Mucosa of descending colon (tissue), 3 donors: ENCODE measurements at regions not wholly inside any gene's neighbourhood (a gene's known extent, or its start where the extent isn't known, plus 50 kb on each side); places are given as distances from the start of the nearest gene placed in this dataset.

Experiments used
- ATAC-seq: fragments of 200-7000 bp; cut with Tn5 transposase; one replicate; pipeline ENCODE4 v1.9.1; 2020; ENCODE audit warnings: mild to moderate bottlenecking, moderate library complexity
- DNase-seq, 3 donors: peaks; one replicate each; pipeline ENCODE4 v3.0.0-alpha.2; 2020
- H3K36me3 ChIP-seq: fragments of 200-600 bp; one replicate; pipeline ENCODE4 v1.8.0; 2021; ENCODE audit warnings: low read depth, mild to moderate bottlenecking
- H3K4me1 ChIP-seq: fragments of 200-600 bp; one replicate; pipeline ENCODE4 v1.8.0; 2021; ENCODE audit warnings: low read depth, mild to moderate bottlenecking
- H3K4me3 ChIP-seq: fragments of 200-600 bp; one replicate; pipeline ENCODE4 v1.8.0; 2021; ENCODE audit warnings: mild to moderate bottlenecking
- H3K9me3 ChIP-seq: fragments of 200-600 bp; one replicate; pipeline ENCODE4 v1.8.0; 2021; ENCODE audit warnings: mild to moderate bottlenecking
- intact Hi-C, 2 donors: fragments of 100-400 bp; cut with DNase I in 1 of 2; cut with micrococcal nuclease in 1 of 2; formaldehyde crosslinking; loops; one replicate each; pipeline versions ENCODE4 v1.11.0 to v1.11.1; 2022; cut with DNase I, micrococcal nuclease
- TF ChIP-seq, protein P1 (sequence below): fragments of 200-600 bp; IDR thresholded peaks from one replicate; pipeline ENCODE4 v1.8.0; 2022; ENCODE audit warnings: antibody characterized with exemption, mild to moderate bottlenecking
- donor health status: DM: no; HTN: no; CAD: no; lungs with moderate emphysema.
- donor health status: DM: no; HTN: no; CAD: no.
- donor health status: DM: no; HTN: yes; CAD: no.

DNA sequence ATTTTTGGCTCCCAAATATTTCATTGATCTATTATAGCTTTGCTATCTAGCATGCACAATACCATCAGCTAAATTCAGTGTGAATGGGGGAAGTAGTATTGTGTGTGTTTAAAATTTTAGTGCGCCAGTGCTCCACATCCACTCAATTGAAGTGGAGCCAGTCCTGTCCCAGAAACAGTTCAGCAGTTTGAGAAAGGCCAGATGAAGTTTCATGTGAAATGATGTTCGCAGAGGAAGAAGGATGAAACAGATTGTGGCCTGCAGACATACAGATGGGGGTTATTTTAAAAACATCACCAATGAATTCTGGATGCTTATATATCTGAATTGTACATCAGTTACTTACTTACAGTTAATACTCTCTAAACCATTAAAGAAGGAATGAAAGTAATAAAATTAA lies 129.4 kb downstream of the SPRY2 start:
- intact Hi-C loops: no loop called here
- H3K36me3 ChIP-seq: no peaks in the 10 kb centered on the region
- DNase-seq (no peak), ATAC-seq (no peak)
- no peaks in the 10 kb centered on the region for H3K9me3 ChIP-seq
- TF ChIP-seq, protein P1, sequence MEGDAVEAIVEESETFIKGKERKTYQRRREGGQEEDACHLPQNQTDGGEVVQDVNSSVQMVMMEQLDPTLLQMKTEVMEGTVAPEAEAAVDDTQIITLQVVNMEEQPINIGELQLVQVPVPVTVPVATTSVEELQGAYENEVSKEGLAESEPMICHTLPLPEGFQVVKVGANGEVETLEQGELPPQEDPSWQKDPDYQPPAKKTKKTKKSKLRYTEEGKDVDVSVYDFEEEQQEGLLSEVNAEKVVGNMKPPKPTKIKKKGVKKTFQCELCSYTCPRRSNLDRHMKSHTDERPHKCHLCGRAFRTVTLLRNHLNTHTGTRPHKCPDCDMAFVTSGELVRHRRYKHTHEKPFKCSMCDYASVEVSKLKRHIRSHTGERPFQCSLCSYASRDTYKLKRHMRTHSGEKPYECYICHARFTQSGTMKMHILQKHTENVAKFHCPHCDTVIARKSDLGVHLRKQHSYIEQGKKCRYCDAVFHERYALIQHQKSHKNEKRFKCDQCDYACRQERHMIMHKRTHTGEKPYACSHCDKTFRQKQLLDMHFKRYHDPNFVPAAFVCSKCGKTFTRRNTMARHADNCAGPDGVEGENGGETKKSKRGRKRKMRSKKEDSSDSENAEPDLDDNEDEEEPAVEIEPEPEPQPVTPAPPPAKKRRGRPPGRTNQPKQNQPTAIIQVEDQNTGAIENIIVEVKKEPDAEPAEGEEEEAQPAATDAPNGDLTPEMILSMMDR: no peak
- no peaks in the 10 kb centered on the region for H3K4me1 ChIP-seq
- no peak overlapping the region for H3K4me3 ChIP-seq

DNA sequence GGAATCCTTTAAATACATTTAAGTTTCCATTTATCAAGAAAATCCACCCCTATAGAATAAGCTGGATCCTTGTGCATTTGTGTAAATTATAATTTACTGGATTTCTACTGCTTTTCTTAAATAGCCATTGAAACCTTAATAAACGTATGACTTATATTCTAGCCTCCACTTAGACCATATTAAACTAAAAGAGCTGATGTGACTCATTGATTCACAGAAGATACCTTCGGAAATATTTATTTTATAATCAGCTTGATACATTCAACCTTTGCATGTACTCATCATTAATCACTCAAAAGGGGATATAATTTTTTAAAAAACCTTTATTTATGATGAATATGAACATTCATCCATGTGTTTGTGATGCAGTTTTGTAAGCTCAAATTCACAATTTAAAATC lies 136.3 kb downstream of the SPRY2 start:
- TF ChIP-seq, protein P1: no peak
- Histone ChIP-seq H3K4me1 (no peaks in the 10 kb centered on the region), H3K9me3 (no peaks in the 10 kb centered on the region), H3K4me3 (no peak overlapping the region), H3K36me3 (no peaks in the 10 kb centered on the region)
- intact Hi-C loops: no loop called here
- DNase-seq: no peak
- ATAC-seq: no peak

DNA sequence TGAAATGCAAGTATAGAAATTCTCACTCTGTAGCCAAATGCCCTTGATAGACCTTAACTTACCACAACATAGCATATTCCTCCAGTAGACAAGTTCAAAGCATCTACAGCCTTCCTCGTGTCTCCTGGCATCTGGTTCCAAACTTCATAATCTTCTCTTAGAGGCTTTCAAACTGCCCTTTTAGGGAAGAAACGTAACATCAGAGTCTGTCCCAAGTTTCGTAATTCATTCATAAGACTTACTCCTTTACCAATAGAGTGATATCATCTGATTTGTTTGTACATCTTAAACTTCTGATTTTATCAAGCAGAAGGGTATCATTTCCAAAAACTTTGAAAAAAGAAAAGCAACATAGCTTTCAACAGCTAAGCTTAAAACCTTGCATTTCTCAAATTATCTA lies 137.4 kb downstream of the SPRY2 start:
- intact Hi-C loops: no loop called here
- TF ChIP-seq, protein P1: no peak
- H3K4me1 ChIP-seq: no peaks in the 10 kb centered on the region
- DNase-seq (no peak), ATAC-seq (no peak)
- H3K4me3 ChIP-seq: no peak overlapping the region
- no peaks in the 10 kb centered on the region for H3K36me3 ChIP-seq
- no peaks in the 10 kb centered on the region for H3K9me3 ChIP-seq

DNA sequence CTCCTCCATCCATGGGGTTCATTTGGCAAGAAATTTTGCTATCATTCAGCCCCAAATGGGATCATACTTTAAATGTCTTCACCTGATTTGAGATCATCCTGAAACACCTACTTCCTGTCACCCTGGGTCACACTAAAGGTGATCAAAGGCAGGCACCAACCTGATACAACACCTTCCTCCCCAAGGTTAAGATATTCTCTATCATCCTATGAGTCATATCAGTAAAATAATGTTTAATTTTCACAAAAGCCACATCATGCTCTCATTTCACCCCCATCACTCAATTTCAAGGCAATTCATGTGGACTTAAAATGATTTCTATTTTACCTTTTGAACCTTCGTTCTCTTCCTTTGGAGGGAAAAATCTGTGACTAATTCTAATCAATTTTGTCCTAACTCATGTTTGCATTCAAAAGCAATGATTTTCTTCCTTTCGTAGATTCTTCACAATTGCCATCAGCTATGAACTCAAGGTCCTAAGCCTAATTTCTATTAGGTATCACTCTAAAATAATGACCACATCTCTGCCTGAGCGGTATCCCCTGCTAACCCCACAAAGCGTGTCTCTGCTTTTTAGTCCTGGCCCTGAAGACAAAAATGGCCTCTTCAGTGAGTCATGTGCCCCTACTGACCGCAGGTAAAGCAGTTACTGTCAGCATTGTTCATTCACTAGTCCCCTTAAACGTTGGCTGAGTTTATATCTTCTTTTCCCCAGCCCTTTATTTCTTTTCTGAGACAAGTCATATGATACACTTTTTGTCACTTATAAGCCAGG lies 139.0 kb downstream of the SPRY2 start:
- intact Hi-C loops: no loop called here
- no peaks in the 10 kb centered on the region for H3K4me1 ChIP-seq
- H3K4me3 ChIP-seq: no peak overlapping the region
- no peak for DNase-seq
- no peak for ATAC-seq
- TF ChIP-seq, protein P1: no peak
- H3K9me3 ChIP-seq: no peaks in the 10 kb centered on the region
- H3K36me3 ChIP-seq: no peaks in the 10 kb centered on the region

DNA sequence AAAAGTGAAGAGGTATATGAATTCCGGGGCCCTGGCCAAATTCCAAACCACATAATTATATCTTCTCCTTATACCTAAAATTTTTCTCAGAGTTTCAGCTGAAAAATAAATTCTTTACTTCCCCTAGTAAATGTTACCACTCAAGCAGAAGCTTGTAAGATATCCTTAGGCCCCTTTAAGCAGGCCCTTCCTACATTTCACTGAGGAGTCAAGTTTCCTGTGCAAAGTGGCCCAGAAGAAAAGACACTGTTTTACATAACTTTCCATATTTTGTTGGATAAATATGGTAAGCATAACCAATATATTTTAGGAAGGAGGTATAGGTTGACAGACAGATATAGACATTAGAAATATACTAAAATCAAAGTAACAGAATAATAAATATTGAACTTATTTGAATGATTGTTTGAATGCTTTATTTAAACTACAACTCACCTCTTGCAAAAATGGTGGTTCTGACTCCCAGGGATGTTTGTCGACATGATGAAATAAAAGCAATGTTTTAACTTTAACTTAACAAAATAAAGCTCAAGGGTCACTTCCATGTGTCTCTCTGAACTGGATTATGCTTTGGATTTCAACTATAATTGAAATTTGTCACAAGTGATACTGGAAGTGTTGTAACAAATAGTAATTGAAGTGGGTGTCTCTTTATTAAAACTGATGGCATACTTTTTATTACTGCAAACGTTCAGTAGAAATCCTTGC lies 141.2 kb downstream of the SPRY2 start:
- DNase-seq (no peak), ATAC-seq (no peak)
- peaks cover 2% of the 10 kb centered on the region for H3K36me3 ChIP-seq
- H3K4me3 ChIP-seq: no peak overlapping the region
- TF ChIP-seq, protein P1: no peak
- intact Hi-C loops: no loop called here
- no peaks in the 10 kb centered on the region for H3K4me1 ChIP-seq
- no peaks in the 10 kb centered on the region for H3K9me3 ChIP-seq
